GM12878 (cell line): ENCODE measurements at regions not wholly inside any gene's neighbourhood (a gene's known extent, or its start where the extent isn't known, plus 50 kb on each side); places are given as distances from the start of the nearest gene placed in this dataset.

ENCODE experiments used
- ATAC-seq: fragments of 200-7000 bp; cut with Tn5 transposase; 3 replicates; pipeline ENCODE4 v1.9.1; 2020; ENCODE audit warnings: mild to moderate bottlenecking, moderate library complexity
- BruUV-seq: library from RNA; stranded (reverse); fragments of 400-500 nt; replicated peaks from 2 replicates; lab custom pipeline; 2021; lab: Mats Ljungman, UMichigan
- CTCF ChIA-PET: fragments of 300-600 bp; sonication (Branson Sonifier 250); formaldehyde crosslinking; extraction: SDS; loops from one replicate; lab custom pipeline; 2021; ENCODE audit warnings: inconsistent platforms; lab: Yijun Ruan, JAX
- POLR2A ChIA-PET: fragments of 350-600 bp; formaldehyde crosslinking; extraction: SDS; loops from one replicate; lab custom pipeline; 2021; ENCODE audit warnings: inconsistent platforms; lab: Charles Lee
- RAD21 ChIA-PET: fragments of 300-600 bp; sonication (Branson Sonifier 250); formaldehyde crosslinking; loops from one replicate; lab custom pipeline; 2023; ENCODE audit warnings: antibody characterized with exemption; ENCODE audit not compliant: unreplicated experiment; lab: Charles Lee
- SMC1A ChIA-PET: fragments of 300-600 bp; sonication (Branson Sonifier 250); formaldehyde crosslinking; loops from one replicate; lab custom pipeline; 2023; ENCODE audit not compliant: unreplicated experiment, uncharacterized antibody; lab: Charles Lee
- DNase-seq: peaks from one replicate; pipeline ENCODE4 v3.0.0-alpha.2; 2011; ENCODE audit warnings: low read depth, low spot score
- FAIRE-seq: peaks from 3 replicates; lab custom pipeline; 2011; peaks lifted over from hg19 to GRCh38; lab: Jason Lieb, UNC
- H2AFZ ChIP-seq: 2 replicates; pipeline ENCODE4 v1.6.0; 2011; ENCODE audit warnings: low read depth, low read length, control low read depth; ENCODE audit not compliant: control insufficient read depth
- H3K27ac ChIP-seq: 2 replicates; pipeline ENCODE4 v1.5.1; 2011; ENCODE audit warnings: control low read depth; ENCODE audit not compliant: control insufficient read depth, insufficient read depth
- H3K27me3 ChIP-seq, 2 experiments: replicated peaks in 1 of 2; 2 replicates each; pipeline versions ENCODE4 v1.6.0 to v1.6.1; 2011; ENCODE audit warnings: low read length in 1 of 2; ENCODE audit not compliant: control insufficient read depth in 2 of 2, insufficient read depth in 2 of 2
- H3K36me3 ChIP-seq, 2 experiments: 2 replicates each; pipeline ENCODE4 v1.5.1; 2011; ENCODE audit warnings: low read length in 1 of 2; ENCODE audit not compliant: control insufficient read depth in 2 of 2, insufficient read depth in 2 of 2
- H3K4me1 ChIP-seq: 2 replicates; pipeline ENCODE4 v1.6.1; 2011; ENCODE audit warnings: mild to moderate bottlenecking, low read length, moderate library complexity, mixed read lengths; ENCODE audit not compliant: control insufficient read depth, insufficient read depth
- H3K4me2 ChIP-seq: 2 replicates; pipeline ENCODE4 v1.6.0; 2011; ENCODE audit warnings: control low read depth; ENCODE audit not compliant: control insufficient read depth, insufficient read depth
- H3K4me3 ChIP-seq: fragments of 200-600 bp; sonication (generic); 2 replicates; pipeline ENCODE4 v1.5.1; 2016
- H3K79me2 ChIP-seq: 2 replicates; pipeline ENCODE4 v1.6.0; 2011; ENCODE audit warnings: low read length; ENCODE audit not compliant: control insufficient read depth, insufficient read depth
- H3K9ac ChIP-seq: 2 replicates; pipeline ENCODE4 v1.8.0; 2011; ENCODE audit warnings: low read length, control low read depth, mixed read lengths; ENCODE audit not compliant: control insufficient read depth, insufficient read depth
- H3K9me3 ChIP-seq: replicated peaks from 3 replicates; pipeline ENCODE4 v1.5.1; 2011; ENCODE audit warnings: mild to moderate bottlenecking, low read length; ENCODE audit not compliant: control insufficient read depth, insufficient read depth
- H4K20me1 ChIP-seq: 2 replicates; pipeline ENCODE4 v1.6.0; 2011; ENCODE audit not compliant: control insufficient read depth, insufficient read depth
- BCL3 ChIP-seq: IDR thresholded peaks from 2 replicates; pipeline ENCODE4 v1.6.1; 2011; ENCODE audit warnings: borderline replicate concordance, low read depth, mild to moderate bottlenecking, moderate library complexity, low read length; ENCODE audit not compliant: insufficient read depth, poor library complexity, severe bottlenecking
- CBX5 ChIP-seq: sonication (generic); IDR thresholded peaks from 2 replicates; pipeline ENCODE4 v1.6.1; 2016; ENCODE audit warnings: low read depth, moderate library complexity, mild to moderate bottlenecking, inconsistent platforms
- FOS ChIP-seq: IDR thresholded peaks from 3 replicates; pipeline ENCODE4 v1.6.1; 2011; ENCODE audit warnings: borderline replicate concordance; ENCODE audit not compliant: insufficient read length; ENCODE audit errors: extremely low read depth
- MAX ChIP-seq: IDR thresholded peaks from 2 replicates; pipeline ENCODE4 v1.6.1; 2012; ENCODE audit warnings: low read depth, low read length, improper control_type of control experiment
- NBN ChIP-seq: fragments of 450-650 bp; IDR thresholded peaks from 2 replicates; pipeline ENCODE4 v1.6.1; 2016
- POLR2A ChIP-seq: IDR thresholded peaks from 2 replicates; pipeline ENCODE4 v1.6.1; 2011; ENCODE audit warnings: low read depth, mild to moderate bottlenecking, low read length
- RAD21 ChIP-seq: IDR thresholded peaks from 2 replicates; pipeline ENCODE4 v1.6.1; 2011; ENCODE audit warnings: mild to moderate bottlenecking, low read depth, low read length, moderate library complexity; ENCODE audit not compliant: insufficient read depth
- RB1 ChIP-seq: fragments of 450-650 bp; formaldehyde crosslinking; IDR thresholded peaks from 2 replicates; pipeline ENCODE4 v1.6.1; 2017; ENCODE audit warnings: mild to moderate bottlenecking, borderline replicate concordance
- SIN3A ChIP-seq: IDR thresholded peaks from 2 replicates; pipeline ENCODE4 v1.6.1; 2012; ENCODE audit warnings: low read depth, low read length, improper control_type of control experiment
- STAT1 ChIP-seq: fragments of 450-650 bp; conservative IDR thresholded peaks from 2 replicates; pipeline ENCODE4 v1.6.1; 2014; ENCODE audit warnings: antibody characterized with exemption, mild to moderate bottlenecking
- ZNF622 ChIP-seq: fragments of 450-650 bp; IDR thresholded peaks from 2 replicates; pipeline ENCODE4 v1.6.1; 2017; ENCODE audit warnings: mild to moderate bottlenecking, inconsistent platforms
- ZNF687 ChIP-seq: fragments of 450-650 bp; IDR thresholded peaks from 2 replicates; pipeline ENCODE4 v1.6.1; 2017; ENCODE audit warnings: mild to moderate bottlenecking, moderate library complexity
- ZSCAN29 ChIP-seq: fragments of 450-650 bp; IDR thresholded peaks from 2 replicates; pipeline ENCODE4 v1.6.1; 2017; ENCODE audit warnings: mild to moderate bottlenecking, moderate library complexity
- WGBS: methylation state at CpG from one replicate; pipeline ENCODE4 v1.1.6; 2016; ENCODE audit warnings: low lambda C conversion rate; ENCODE audit not compliant: insufficient replicate concordance, insufficient coverage; ENCODE audit errors: missing lambda C conversion rate; 5-methylcytosine and 5-hydroxymethylcytosine counted together
- in situ Hi-C: fragments of 300-500 bp; cut with MboI; formaldehyde crosslinking; loops from 9 replicates; pipeline ENCODE4 v1.14.3; 2018; ENCODE audit warnings: mixed read lengths
- intact Hi-C: fragments of 100-400 bp; cut with micrococcal nuclease; formaldehyde crosslinking; loops from one replicate; pipeline ENCODE4 v1.14.2; 2022; ENCODE audit not compliant: unreplicated experiment
- TF ChIP-seq, protein P1 (sequence below): fragments of 450-650 bp; IDR thresholded peaks from 2 replicates; pipeline ENCODE4 v1.6.1; 2017; ENCODE audit warnings: low read depth, mild to moderate bottlenecking, moderate library complexity
- TF ChIP-seq, protein P2 (sequence below): IDR thresholded peaks from 2 replicates; pipeline ENCODE4 v1.6.1; 2012; ENCODE audit warnings: mild to moderate bottlenecking, low read depth, low read length

- H3K36me3 ChIP-seq, result no peaks in the 10 kb centered on the region
- H3K4me1 ChIP-seq, result no peaks in the 10 kb centered on the region
- no peak overlapping the region for H3K4me3 ChIP-seq
- BruUV-seq, result no TSS peak
- in situ Hi-C loops, result no loop called here
- no peak overlapping the region for H3K4me2 ChIP-seq
- peaks cover 0 to 2% of the 10 kb centered on the region in 2 experiments; a peak in 2 of 4 replicates for H3K27me3 ChIP-seq
- SMC1A ChIA-PET, result no interaction called here
- 35% methylated on average over 3 of the region's 3 CpGs for WGBS
- no peak overlapping the region for H3K9ac ChIP-seq
- no peak for TF ChIP-seq ZSCAN29
- TF ChIP-seq SIN3A, result no peak
- TF ChIP-seq CBX5, result no peak
- TF ChIP-seq, protein P1, sequence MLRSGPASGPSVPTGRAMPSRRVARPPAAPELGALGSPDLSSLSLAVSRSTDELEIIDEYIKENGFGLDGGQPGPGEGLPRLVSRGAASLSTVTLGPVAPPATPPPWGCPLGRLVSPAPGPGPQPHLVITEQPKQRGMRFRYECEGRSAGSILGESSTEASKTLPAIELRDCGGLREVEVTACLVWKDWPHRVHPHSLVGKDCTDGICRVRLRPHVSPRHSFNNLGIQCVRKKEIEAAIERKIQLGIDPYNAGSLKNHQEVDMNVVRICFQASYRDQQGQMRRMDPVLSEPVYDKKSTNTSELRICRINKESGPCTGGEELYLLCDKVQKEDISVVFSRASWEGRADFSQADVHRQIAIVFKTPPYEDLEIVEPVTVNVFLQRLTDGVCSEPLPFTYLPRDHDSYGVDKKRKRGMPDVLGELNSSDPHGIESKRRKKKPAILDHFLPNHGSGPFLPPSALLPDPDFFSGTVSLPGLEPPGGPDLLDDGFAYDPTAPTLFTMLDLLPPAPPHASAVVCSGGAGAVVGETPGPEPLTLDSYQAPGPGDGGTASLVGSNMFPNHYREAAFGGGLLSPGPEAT, result no peak
- no peak for TF ChIP-seq ZNF687
- TF ChIP-seq, protein P2, sequence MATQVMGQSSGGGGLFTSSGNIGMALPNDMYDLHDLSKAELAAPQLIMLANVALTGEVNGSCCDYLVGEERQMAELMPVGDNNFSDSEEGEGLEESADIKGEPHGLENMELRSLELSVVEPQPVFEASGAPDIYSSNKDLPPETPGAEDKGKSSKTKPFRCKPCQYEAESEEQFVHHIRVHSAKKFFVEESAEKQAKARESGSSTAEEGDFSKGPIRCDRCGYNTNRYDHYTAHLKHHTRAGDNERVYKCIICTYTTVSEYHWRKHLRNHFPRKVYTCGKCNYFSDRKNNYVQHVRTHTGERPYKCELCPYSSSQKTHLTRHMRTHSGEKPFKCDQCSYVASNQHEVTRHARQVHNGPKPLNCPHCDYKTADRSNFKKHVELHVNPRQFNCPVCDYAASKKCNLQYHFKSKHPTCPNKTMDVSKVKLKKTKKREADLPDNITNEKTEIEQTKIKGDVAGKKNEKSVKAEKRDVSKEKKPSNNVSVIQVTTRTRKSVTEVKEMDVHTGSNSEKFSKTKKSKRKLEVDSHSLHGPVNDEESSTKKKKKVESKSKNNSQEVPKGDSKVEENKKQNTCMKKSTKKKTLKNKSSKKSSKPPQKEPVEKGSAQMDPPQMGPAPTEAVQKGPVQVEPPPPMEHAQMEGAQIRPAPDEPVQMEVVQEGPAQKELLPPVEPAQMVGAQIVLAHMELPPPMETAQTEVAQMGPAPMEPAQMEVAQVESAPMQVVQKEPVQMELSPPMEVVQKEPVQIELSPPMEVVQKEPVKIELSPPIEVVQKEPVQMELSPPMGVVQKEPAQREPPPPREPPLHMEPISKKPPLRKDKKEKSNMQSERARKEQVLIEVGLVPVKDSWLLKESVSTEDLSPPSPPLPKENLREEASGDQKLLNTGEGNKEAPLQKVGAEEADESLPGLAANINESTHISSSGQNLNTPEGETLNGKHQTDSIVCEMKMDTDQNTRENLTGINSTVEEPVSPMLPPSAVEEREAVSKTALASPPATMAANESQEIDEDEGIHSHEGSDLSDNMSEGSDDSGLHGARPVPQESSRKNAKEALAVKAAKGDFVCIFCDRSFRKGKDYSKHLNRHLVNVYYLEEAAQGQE, result no peak
- no peak for TF ChIP-seq STAT1
- no peak for TF ChIP-seq RAD21
- TF ChIP-seq MAX, result no peak
- TF ChIP-seq BCL3, result no peak
- no peak for TF ChIP-seq NBN
- no peak for TF ChIP-seq ZNF622
- TF ChIP-seq POLR2A, result no peak
- no peak for TF ChIP-seq RB1
- no peak for TF ChIP-seq FOS
- TF ChIP-seq, all 136 proteins: peak for 0
- DNase-seq (no peak), ATAC-seq (no peak), FAIRE-seq (no peak)
- ChIA-PET POLR2A (no interaction called here), RAD21 (interaction anchor here (1.0 kb wide), 1 partner anchor 160 kb away, joined by 3 read pairs; no protein-coding TSS in a partner anchor), CTCF (interaction anchor here (0.7 to 0.9 kb wide), 2 partner anchors 35 to 188 kb away, joined by 3 read pairs; no protein-coding TSS in a partner anchor)
- intact Hi-C loops, result no loop called here
- Histone ChIP-seq H3K9me3 (no peaks in the 10 kb centered on the region), H4K20me1 (no peaks in the 10 kb centered on the region), H3K79me2 (no peaks in the 10 kb centered on the region), H3K27ac (no peak overlapping the region), H2AFZ (no peak overlapping the region)
These were observed 108.1 kb upstream of the UBL3 start for GRCh38 chr13:29958476-29958875.
